Endodermal cell (in vitro differentiated cells): ENCODE measurements at regions not wholly inside any gene's neighbourhood (a gene's known extent, or its start where the extent isn't known, plus 50 kb on each side); places are given as distances from the start of the nearest gene placed in this dataset.

Experiments
- DNase-seq: peaks from one replicate; pipeline ENCODE4 v3.0.0-alpha.2; 2017
- H3K27ac ChIP-seq: 2 replicates; pipeline ENCODE4 v1.5.1; 2013; ENCODE audit warnings: mild to moderate bottlenecking, low read depth, low read length, moderate library complexity
- H3K27me3 ChIP-seq: 2 replicates; pipeline ENCODE4 v1.6.1; 2013; ENCODE audit warnings: mild to moderate bottlenecking, low read length, moderate library complexity; ENCODE audit not compliant: insufficient read depth, control insufficient read depth, poor library complexity, severe bottlenecking
- H3K36me3 ChIP-seq: 2 replicates; pipeline ENCODE4 v1.7.0; 2013; ENCODE audit warnings: mild to moderate bottlenecking, low read length, moderate library complexity; ENCODE audit not compliant: control insufficient read depth, insufficient read depth
- H3K4me1 ChIP-seq: one replicate; pipeline ENCODE4 v1.7.0; 2013; ENCODE audit warnings: low read length; ENCODE audit not compliant: control insufficient read depth, insufficient read depth
- H3K4me3 ChIP-seq: 2 replicates; pipeline ENCODE4 v1.5.1; 2013; ENCODE audit warnings: mild to moderate bottlenecking, low read length, moderate library complexity
- H3K9ac ChIP-seq: 2 replicates; pipeline ENCODE4 v1.6.1; 2013; ENCODE audit warnings: mild to moderate bottlenecking, low read length, moderate library complexity; ENCODE audit not compliant: poor library complexity, severe bottlenecking; ENCODE audit errors: extremely low read depth
- H3K9me3 ChIP-seq: 2 replicates; pipeline ENCODE4 v1.6.1; 2013; ENCODE audit warnings: mild to moderate bottlenecking, low read length, moderate library complexity; ENCODE audit not compliant: control insufficient read depth
- H3K27ac Mint-ChIP-seq: 2 replicates; pipeline ENCODE4 v1.8.0; 2020; ENCODE audit warnings: mixed read lengths
- H3K27me3 Mint-ChIP-seq: 2 replicates; pipeline ENCODE4 v1.8.0; 2021; ENCODE audit warnings: mild to moderate bottlenecking, mixed read lengths; ENCODE audit not compliant: insufficient read depth
- H3K36me3 Mint-ChIP-seq: 2 replicates; pipeline ENCODE4 v1.8.0; 2020; ENCODE audit warnings: low read depth, mixed read lengths
- H3K4me1 Mint-ChIP-seq: 2 replicates; pipeline ENCODE4 v1.8.0; 2020; ENCODE audit warnings: mixed read lengths
- H3K4me3 Mint-ChIP-seq: 2 replicates; pipeline ENCODE4 v1.8.0; 2020; ENCODE audit warnings: mild to moderate bottlenecking, moderate library complexity, mixed read lengths
- H3K9me3 Mint-ChIP-seq: 2 replicates; pipeline ENCODE4 v1.8.0; 2020; ENCODE audit warnings: mild to moderate bottlenecking, mixed read lengths
- CTCF ChIP-seq: fragments of 200-600 bp; sonication (generic); conservative IDR thresholded peaks from 2 replicates; pipeline ENCODE4 v1.5.0; 2021; ENCODE audit warnings: antibody characterized with exemption, mild to moderate bottlenecking
- WGBS, 2 experiments: methylation state at CpG; one replicate each; pipeline versions ENCODE4 v1.1.5 to v1.1.7; 2013; ENCODE audit warnings: missing lambda C conversion rate in 2 of 2, mixed read lengths in 1 of 2; ENCODE audit not compliant: insufficient coverage in 1 of 2, insufficient read length in 1 of 2; 5-methylcytosine and 5-hydroxymethylcytosine counted together

GRCh38 chr13:27355894-27356293 lies 68.5 kb upstream of the GTF3A start:
- Histone ChIP-seq H3K4me1 (no peaks in the 10 kb centered on the region), H3K27ac (no peak overlapping the region), H3K27me3 (no peaks in the 10 kb centered on the region), H3K9me3 (no peaks in the 10 kb centered on the region), H3K9ac (no peak overlapping the region), H3K36me3 (no peaks in the 10 kb centered on the region), H3K4me3 (no peak overlapping the region)
- DNase-seq = peak; percentile 72
- no peak for TF ChIP-seq CTCF
- no peaks in the 10 kb centered on the region for H3K36me3 Mint-ChIP-seq
- WGBS, 2 experiments = 71 to 76% methylated on average over 4 to 7 of the region's 7 CpGs
- H3K4me1 Mint-ChIP-seq = peaks cover 3% of the 10 kb centered on the region
- peaks cover 1% of the 10 kb centered on the region for H3K9me3 Mint-ChIP-seq
- no peak overlapping the region for H3K27ac Mint-ChIP-seq
- H3K4me3 Mint-ChIP-seq = no peak overlapping the region
- H3K27me3 Mint-ChIP-seq = no peaks in the 10 kb centered on the region

GRCh38 chr13:27358420-27358819 lies 66.0 kb upstream of the GTF3A start:
- H3K9me3 ChIP-seq = no peaks in the 10 kb centered on the region
- H3K9ac ChIP-seq = no peak overlapping the region
- Mint-ChIP-seq H3K4me1 (peaks cover 5% of the 10 kb centered on the region), H3K27ac (no peak overlapping the region), H3K9me3 (no peaks in the 10 kb centered on the region), H3K27me3 (peaks cover 10% of the 10 kb centered on the region), H3K4me3 (no peak overlapping the region), H3K36me3 (no peaks in the 10 kb centered on the region)
- 58 to 83% methylated on average over 1 of the region's 6 CpGs for WGBS, 2 experiments
- no peaks in the 10 kb centered on the region for H3K4me1 ChIP-seq
- no peak for DNase-seq
- H3K27me3 ChIP-seq = peaks cover 9% of the 10 kb centered on the region
- H3K27ac ChIP-seq = no peak overlapping the region
- TF ChIP-seq CTCF = no peak
- no peak overlapping the region for H3K4me3 ChIP-seq
- no peaks in the 10 kb centered on the region for H3K36me3 ChIP-seq

GRCh38 chr13:27359199-27359821 lies 65.1 kb upstream of the GTF3A start:
- Mint-ChIP-seq H3K9me3 (no peaks in the 10 kb centered on the region), H3K4me1 (peaks cover 5% of the 10 kb centered on the region), H3K27me3 (peaks cover 16% of the 10 kb centered on the region), H3K27ac (no peak overlapping the region), H3K36me3 (no peaks in the 10 kb centered on the region), H3K4me3 (no peak overlapping the region)
- peak; percentile 89 for DNase-seq
- Histone ChIP-seq H3K9ac (no peak overlapping the region), H3K4me3 (no peak overlapping the region), H3K4me1 (no peaks in the 10 kb centered on the region), H3K36me3 (no peaks in the 10 kb centered on the region), H3K9me3 (no peaks in the 10 kb centered on the region), H3K27ac (no peak overlapping the region), H3K27me3 (peaks cover 16% of the 10 kb centered on the region)
- peak; percentile 91 for TF ChIP-seq CTCF
- 19 to 69% methylated on average over 2 to 6 of the region's 6 CpGs for WGBS, 2 experiments
